ENCODE measurements at regions not wholly inside any gene's neighbourhood (a gene's known extent, or its start where the extent isn't known, plus 50 kb on each side); places are given as distances from the start of the nearest gene placed in this dataset.

- DNase-seq (ENCODE audit: low spot score), result no peak
Measured at GRCh38 chr21:37967036-37967435, 50.8 kb upstream of the KCNJ6 start.

GRCh38 chr21:37968744-37969143 lies 52.5 kb upstream of the KCNJ6 start:
- no peak for DNase-seq (ENCODE audit: low spot score)

GRCh38 chr21:37970548-37970947 lies 54.3 kb upstream of the KCNJ6 start:
- no peak for DNase-seq (ENCODE audit: low spot score)

- DNase-seq (ENCODE audit: low spot score), result no peak
Measured at GRCh38 chr21:37971390-37971950, 55.2 kb upstream of the KCNJ6 start.

- DNase-seq (ENCODE audit: low spot score), result no peak
Measured at GRCh38 chr21:37974081-37974480, 57.8 kb upstream of the KCNJ6 start.

GRCh38 chr21:37982496-37983318 lies 66.5 kb upstream of the KCNJ6 start:
- no peak for DNase-seq (ENCODE audit: low spot score)

- no peak for DNase-seq (ENCODE audit: low spot score)
Measured at GRCh38 chr21:37983336-37984095, 67.3 kb upstream of the KCNJ6 start.

- no peak for DNase-seq (ENCODE audit: low spot score)
Measured at GRCh38 chr21:37984416-37984815, 68.2 kb upstream of the KCNJ6 start.

- DNase-seq (ENCODE audit: low spot score), result no peak
Measured at GRCh38 chr21:37986000-37986399, 69.7 kb upstream of the KCNJ6 start.

GRCh38 chr21:37986751-37987399 lies 70.6 kb upstream of the KCNJ6 start:
- no peak for DNase-seq (ENCODE audit: low spot score)

GRCh38 chr21:37987668-37988067 lies 71.4 kb upstream of the KCNJ6 start:
- DNase-seq (ENCODE audit: low spot score), result no peak

- DNase-seq (ENCODE audit: low spot score), result no peak
Measured at GRCh38 chr21:37993071-37993470, 76.8 kb upstream of the KCNJ6 start.

GRCh38 chr21:37994211-37994610 lies 78.0 kb upstream of the KCNJ6 start:
- no peak for DNase-seq (ENCODE audit: low spot score)

GRCh38 chr21:38012672-38013071 lies 96.4 kb upstream of the KCNJ6 start:
- peak; percentile 29 for DNase-seq (ENCODE audit: low spot score)

GRCh38 chr21:38013741-38014140 lies 97.5 kb upstream of the KCNJ6 start:
- no peak for DNase-seq (ENCODE audit: low spot score)

- no peak for DNase-seq (ENCODE audit: low spot score)
Measured at GRCh38 chr21:38014298-38014697, 98.0 kb upstream of the KCNJ6 start.

- DNase-seq (ENCODE audit: low spot score), result no peak
Measured at GRCh38 chr21:38027901-38028498, 111.7 kb upstream of the KCNJ6 start.

- no peak for DNase-seq (ENCODE audit: low spot score)
Measured at GRCh38 chr21:38032082-38032801, 116.0 kb upstream of the KCNJ6 start.

- DNase-seq (ENCODE audit: low spot score), result no peak
Measured at GRCh38 chr21:38036016-38036415, 119.8 kb upstream of the KCNJ6 start.

GRCh38 chr21:38037416-38037815 lies 121.2 kb upstream of the KCNJ6 start:
- DNase-seq (ENCODE audit: low spot score), result no peak

GRCh38 chr21:38039369-38039768 lies 123.1 kb upstream of the KCNJ6 start:
- DNase-seq (ENCODE audit: low spot score), result no peak

Measured in Ammon's horn (tissue), 1 donor.